ENCODE measurements at regions not wholly inside any gene's neighbourhood (a gene's known extent, or its start where the extent isn't known, plus 50 kb on each side); places are given as distances from the start of the nearest gene placed in this dataset.

- Histone ChIP-seq H3K27me3 (ENCODE audit: control insufficient read depth, insufficient read depth, low read length) (no peaks in the 10 kb centered on the region), H3K4me3 (ENCODE audit: low read depth, low read length) (no peak overlapping the region), H3K4me1 (ENCODE audit: control insufficient read depth, insufficient read depth, low read length) (no peaks in the 10 kb centered on the region), H3K9me3 (ENCODE audit: control insufficient read depth, insufficient read depth, low read length) (no peaks in the 10 kb centered on the region), H3K27ac (ENCODE audit: low read depth, low read length) (no peak overlapping the region), H3K36me3 (ENCODE audit: control insufficient read depth, insufficient read depth, low read length) (no peaks in the 10 kb centered on the region)
- WGBS (ENCODE audit: insufficient coverage) = 33% methylated on average over 3 of the region's 8 CpGs
- peak in 2 of 6 donors; percentile 49 to 67 for DNase-seq (ENCODE audit: low read depth in 4 of 6, low spot score in 6 of 6)
Observed at GRCh38 chr14:36020120-36021029, 156.1 kb downstream of the PTCSC3 start.

DNA sequence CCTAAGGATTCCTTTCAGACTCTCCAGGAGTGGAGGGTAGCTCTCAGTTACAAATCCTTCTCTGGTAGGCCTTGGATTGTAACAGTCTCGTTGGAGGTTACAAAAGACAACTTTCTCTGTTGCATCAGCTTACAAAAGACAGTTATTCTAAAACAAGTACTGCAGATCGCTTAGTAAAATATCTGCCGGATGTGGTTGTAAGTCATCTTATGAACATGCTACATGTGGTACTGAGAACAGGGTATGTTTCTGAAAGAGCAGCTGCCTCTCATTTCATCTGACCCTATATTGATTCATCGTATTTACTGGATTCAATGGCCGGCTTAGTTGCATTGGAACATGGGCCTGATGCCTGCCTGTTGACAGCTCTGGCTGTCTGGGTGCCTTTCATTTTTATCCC lies 157.4 kb downstream of the PTCSC3 start:
- H3K4me1 ChIP-seq (ENCODE audit: control insufficient read depth, insufficient read depth, low read length) = no peaks in the 10 kb centered on the region
- no peaks in the 10 kb centered on the region for H3K36me3 ChIP-seq (ENCODE audit: control insufficient read depth, insufficient read depth, low read length)
- WGBS (ENCODE audit: insufficient coverage) = 88% methylated on average over 2 of the region's 5 CpGs
- H3K27ac ChIP-seq (ENCODE audit: low read depth, low read length) = no peak overlapping the region
- H3K4me3 ChIP-seq (ENCODE audit: low read depth, low read length) = no peak overlapping the region
- no peaks in the 10 kb centered on the region for H3K27me3 ChIP-seq (ENCODE audit: control insufficient read depth, insufficient read depth, low read length)
- no peaks in the 10 kb centered on the region for H3K9me3 ChIP-seq (ENCODE audit: control insufficient read depth, insufficient read depth, low read length)
- no peak for DNase-seq (ENCODE audit: low read depth in 4 of 6, low spot score in 6 of 6)

GRCh38 chr14:36014236-36014635 lies 162.3 kb downstream of the PTCSC3 start:
- Histone ChIP-seq H3K27me3 (ENCODE audit: control insufficient read depth, insufficient read depth, low read length) (no peaks in the 10 kb centered on the region), H3K4me3 (ENCODE audit: low read depth, low read length) (no peak overlapping the region), H3K27ac (ENCODE audit: low read depth, low read length) (no peak overlapping the region), H3K9me3 (ENCODE audit: control insufficient read depth, insufficient read depth, low read length) (no peaks in the 10 kb centered on the region), H3K4me1 (ENCODE audit: control insufficient read depth, insufficient read depth, low read length) (peaks cover 3% of the 10 kb centered on the region), H3K36me3 (ENCODE audit: control insufficient read depth, insufficient read depth, low read length) (no peaks in the 10 kb centered on the region)
- WGBS (ENCODE audit: insufficient coverage) = 84% methylated on average over 9 of the region's 9 CpGs
- no peak for DNase-seq (ENCODE audit: low read depth in 4 of 6, low spot score in 6 of 6)

- Histone ChIP-seq H3K4me3 (ENCODE audit: low read depth, low read length) (no peak overlapping the region), H3K9me3 (ENCODE audit: control insufficient read depth, insufficient read depth, low read length) (no peaks in the 10 kb centered on the region), H3K27ac (ENCODE audit: low read depth, low read length) (no peak overlapping the region), H3K4me1 (ENCODE audit: control insufficient read depth, insufficient read depth, low read length) (peaks cover 3% of the 10 kb centered on the region), H3K36me3 (ENCODE audit: control insufficient read depth, insufficient read depth, low read length) (no peaks in the 10 kb centered on the region), H3K27me3 (ENCODE audit: control insufficient read depth, insufficient read depth, low read length) (peaks cover 4% of the 10 kb centered on the region)
- DNase-seq (ENCODE audit: low read depth in 4 of 6, low spot score in 6 of 6) = no peak
- 100% methylated on average over 2 of the region's 3 CpGs for WGBS (ENCODE audit: insufficient coverage)
Observed at GRCh38 chr14:36013483-36013882, 163.0 kb downstream of the PTCSC3 start.

DNA sequence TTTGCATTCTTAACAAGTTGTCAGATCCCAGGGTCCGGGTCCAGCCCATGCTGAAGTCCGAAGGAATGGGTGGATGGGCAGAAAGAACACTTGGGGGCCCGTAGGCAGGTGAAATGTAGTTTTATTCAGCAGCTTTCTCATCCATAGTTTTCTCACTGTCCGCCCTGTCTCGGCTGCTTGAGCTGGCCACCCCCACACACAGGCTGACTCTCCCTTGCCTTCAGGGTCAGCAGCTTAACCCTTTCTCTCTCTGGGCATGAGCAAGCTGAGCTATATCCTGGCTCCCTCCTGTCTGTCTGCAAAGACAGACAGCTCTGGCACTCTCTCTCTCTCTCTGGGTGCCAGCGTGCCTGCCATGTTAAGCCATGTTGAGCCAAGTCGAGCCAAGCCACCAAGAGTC lies 163.9 kb downstream of the PTCSC3 start:
- no peak overlapping the region for H3K4me3 ChIP-seq (ENCODE audit: low read depth, low read length)
- H3K27ac ChIP-seq (ENCODE audit: low read depth, low read length) = no peak overlapping the region
- H3K9me3 ChIP-seq (ENCODE audit: control insufficient read depth, insufficient read depth, low read length) = no peaks in the 10 kb centered on the region
- H3K36me3 ChIP-seq (ENCODE audit: control insufficient read depth, insufficient read depth, low read length) = no peaks in the 10 kb centered on the region
- peaks cover 3% of the 10 kb centered on the region for H3K4me1 ChIP-seq (ENCODE audit: control insufficient read depth, insufficient read depth, low read length)
- no peak for DNase-seq (ENCODE audit: low read depth in 4 of 6, low spot score in 6 of 6)
- peaks cover 4% of the 10 kb centered on the region for H3K27me3 ChIP-seq (ENCODE audit: control insufficient read depth, insufficient read depth, low read length)
- 65% methylated on average over 4 of the region's 7 CpGs for WGBS (ENCODE audit: insufficient coverage)

DNA sequence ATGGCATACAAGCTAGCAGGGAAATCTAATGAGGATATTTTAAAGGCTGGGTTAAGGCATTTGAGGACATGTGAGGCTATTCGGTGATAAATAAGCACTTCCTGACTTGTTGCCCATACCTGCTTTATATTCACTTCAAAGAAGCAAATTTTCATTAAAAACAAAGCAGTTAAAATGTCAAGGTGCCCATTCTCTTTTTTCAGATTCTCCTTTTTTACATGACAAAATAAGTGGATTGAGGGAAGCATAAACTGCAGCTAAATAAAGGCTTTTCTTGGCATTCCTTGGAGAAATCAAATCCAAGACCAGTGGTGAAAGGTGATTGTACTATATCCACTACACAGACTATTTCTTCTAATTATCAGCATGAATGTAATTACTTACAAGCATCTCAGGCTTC lies 166.9 kb downstream of the PTCSC3 start:
- Histone ChIP-seq H3K4me3 (ENCODE audit: low read depth, low read length) (no peak overlapping the region), H3K4me1 (ENCODE audit: control insufficient read depth, insufficient read depth, low read length) (peaks cover 3% of the 10 kb centered on the region), H3K27ac (ENCODE audit: low read depth, low read length) (no peak overlapping the region), H3K9me3 (ENCODE audit: control insufficient read depth, insufficient read depth, low read length) (no peaks in the 10 kb centered on the region), H3K36me3 (ENCODE audit: control insufficient read depth, insufficient read depth, low read length) (no peaks in the 10 kb centered on the region), H3K27me3 (ENCODE audit: control insufficient read depth, insufficient read depth, low read length) (peaks cover 4% of the 10 kb centered on the region)
- no CpG with 5 or more reads among the region's 1 CpG for WGBS (ENCODE audit: insufficient coverage)
- peak in 1 of 6 donors; percentile 53 for DNase-seq (ENCODE audit: low read depth in 4 of 6, low spot score in 6 of 6)

- peaks cover 3% of the 10 kb centered on the region for H3K4me1 ChIP-seq (ENCODE audit: control insufficient read depth, insufficient read depth, low read length)
- H3K27me3 ChIP-seq (ENCODE audit: control insufficient read depth, insufficient read depth, low read length) = peaks cover 4% of the 10 kb centered on the region
- H3K9me3 ChIP-seq (ENCODE audit: control insufficient read depth, insufficient read depth, low read length) = no peaks in the 10 kb centered on the region
- DNase-seq (ENCODE audit: low read depth in 4 of 6, low spot score in 6 of 6) = no peak
- no peak overlapping the region for H3K27ac ChIP-seq (ENCODE audit: low read depth, low read length)
- no CpG with 5 or more reads among the region's 4 CpGs for WGBS (ENCODE audit: insufficient coverage)
- H3K36me3 ChIP-seq (ENCODE audit: control insufficient read depth, insufficient read depth, low read length) = no peaks in the 10 kb centered on the region
- H3K4me3 ChIP-seq (ENCODE audit: low read depth, low read length) = no peak overlapping the region
Observed at GRCh38 chr14:36006623-36007022, 169.9 kb downstream of the PTCSC3 start.

DNA sequence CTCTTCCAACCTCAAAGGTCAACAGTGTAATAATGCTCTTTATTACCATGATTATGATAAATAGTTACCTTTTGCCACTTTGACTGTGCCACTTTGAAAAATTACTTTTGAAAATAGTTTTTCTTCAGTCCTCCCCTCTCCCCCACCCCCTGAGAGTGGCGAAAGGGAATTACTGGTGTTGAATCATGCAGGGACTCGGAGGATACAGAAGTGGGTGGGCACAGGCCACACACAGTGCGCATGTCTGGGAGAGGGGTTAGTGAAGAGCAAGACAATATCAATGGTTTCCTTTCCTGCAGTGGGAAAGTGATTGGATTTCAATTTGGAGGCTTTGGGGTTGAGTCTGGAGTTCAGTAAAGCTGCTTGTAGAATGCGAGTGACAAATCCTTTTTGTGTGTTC lies 170.9 kb downstream of the PTCSC3 start:
- H3K36me3 ChIP-seq (ENCODE audit: control insufficient read depth, insufficient read depth, low read length) = no peaks in the 10 kb centered on the region
- peaks cover 3% of the 10 kb centered on the region for H3K4me1 ChIP-seq (ENCODE audit: control insufficient read depth, insufficient read depth, low read length)
- DNase-seq (ENCODE audit: low read depth in 4 of 6, low spot score in 6 of 6) = no peak
- H3K4me3 ChIP-seq (ENCODE audit: low read depth, low read length) = no peak overlapping the region
- H3K27ac ChIP-seq (ENCODE audit: low read depth, low read length) = no peak overlapping the region
- H3K9me3 ChIP-seq (ENCODE audit: control insufficient read depth, insufficient read depth, low read length) = no peaks in the 10 kb centered on the region
- 74% methylated on average over 3 of the region's 4 CpGs for WGBS (ENCODE audit: insufficient coverage)
- peaks cover 4% of the 10 kb centered on the region for H3K27me3 ChIP-seq (ENCODE audit: control insufficient read depth, insufficient read depth, low read length)

DNA sequence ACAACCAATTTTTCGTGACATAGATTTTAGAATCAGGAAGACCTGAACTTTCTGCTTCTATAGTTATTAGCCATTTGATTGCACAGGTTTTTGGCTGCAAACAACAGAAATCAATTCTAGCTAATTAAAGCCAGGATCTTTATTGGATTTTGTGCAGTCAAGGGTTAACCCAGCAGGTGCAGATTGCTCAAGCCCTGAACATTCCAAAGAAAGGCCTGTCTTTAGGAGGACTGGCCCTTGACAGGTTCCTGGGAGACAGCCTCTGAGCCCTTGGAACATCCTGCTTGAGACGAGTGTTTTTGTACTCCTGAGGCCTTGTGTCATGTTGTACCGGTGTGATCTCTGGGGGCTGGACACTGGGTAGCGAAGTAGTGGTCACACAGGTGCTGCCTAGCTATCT lies 174.6 kb downstream of the PTCSC3 start:
- H3K4me3 ChIP-seq (ENCODE audit: low read depth, low read length) = no peak overlapping the region
- H3K36me3 ChIP-seq (ENCODE audit: control insufficient read depth, insufficient read depth, low read length) = no peaks in the 10 kb centered on the region
- peaks cover 7% of the 10 kb centered on the region for H3K4me1 ChIP-seq (ENCODE audit: control insufficient read depth, insufficient read depth, low read length)
- H3K27ac ChIP-seq (ENCODE audit: low read depth, low read length) = no peak overlapping the region
- no peaks in the 10 kb centered on the region for H3K27me3 ChIP-seq (ENCODE audit: control insufficient read depth, insufficient read depth, low read length)
- H3K9me3 ChIP-seq (ENCODE audit: control insufficient read depth, insufficient read depth, low read length) = no peaks in the 10 kb centered on the region
- WGBS (ENCODE audit: insufficient coverage) = 83% methylated on average over 3 of the region's 4 CpGs
- DNase-seq (ENCODE audit: low read depth in 4 of 6, low spot score in 6 of 6) = no peak

- peak in 2 of 6 donors; percentile 51 to 70 for DNase-seq (ENCODE audit: low read depth in 4 of 6, low spot score in 6 of 6)
- no CpG with 5 or more reads among the region's 5 CpGs for WGBS (ENCODE audit: insufficient coverage)
- H3K27ac ChIP-seq (ENCODE audit: low read depth, low read length) = no peak overlapping the region
Observed at GRCh38 chr14:35999294-35999693, 173.2 kb downstream of the BRMS1L start.

More at GRCh38 chr14:35999294-35999693, 173.2 kb downstream of the BRMS1L start:
- no peaks in the 10 kb centered on the region for H3K36me3 ChIP-seq (ENCODE audit: control insufficient read depth, insufficient read depth, low read length)
- H3K9me3 ChIP-seq (ENCODE audit: control insufficient read depth, insufficient read depth, low read length) = no peaks in the 10 kb centered on the region
- H3K27me3 ChIP-seq (ENCODE audit: control insufficient read depth, insufficient read depth, low read length) = no peaks in the 10 kb centered on the region
- H3K4me3 ChIP-seq (ENCODE audit: low read depth, low read length) = no peak overlapping the region
- H3K4me1 ChIP-seq (ENCODE audit: control insufficient read depth, insufficient read depth, low read length) = peaks cover 7% of the 10 kb centered on the region
